PC-9 (cell line): ENCODE measurements at regions not wholly inside any gene's neighbourhood (a gene's known extent, or its start where the extent isn't known, plus 50 kb on each side); places are given as distances from the start of the nearest gene placed in this dataset.
A peak's percentile ranks its signal among the peaks of the same experiment; 100 is the strongest.

Experiments used
- BruUV-seq: library from RNA; stranded (reverse); fragments of 400-500 nt; replicated peaks from 2 replicates; lab custom pipeline; 2021; lab: Mats Ljungman, UMichigan
- CTCF ChIA-PET: fragments of 300-600 bp; sonication (Branson Sonifier 250); formaldehyde crosslinking; loops from one replicate; lab custom pipeline; 2022; ENCODE audit warnings: antibody characterized with exemption; lab: Charles Lee
- POLR2A ChIA-PET: fragments of 300-600 bp; sonication (Branson Sonifier 250); formaldehyde crosslinking; loops from one replicate; lab custom pipeline; 2022; ENCODE audit warnings: antibody characterized with exemption; ENCODE audit not compliant: unreplicated experiment; lab: Charles Lee
- DNase-seq, 2 experiments: peaks; one replicate each; pipeline versions ENCODE4 v3.0.0 to v3.0.0-alpha.2; 2015 to 2022; ENCODE audit warnings: mixed read lengths in 1 of 2
- H2AFZ ChIP-seq: fragments of 200-600 bp; sonication (generic); 2 replicates; pipeline ENCODE4 v1.8.1; 2017; ENCODE audit warnings: antibody characterized with exemption
- H3F3A ChIP-seq: fragments of 200-600 bp; sonication (generic); 2 replicates; pipeline ENCODE4 v1.8.1; 2017; ENCODE audit warnings: antibody characterized with exemption, mild to moderate bottlenecking, low read depth; ENCODE audit not compliant: insufficient read depth
- H3K27ac ChIP-seq: fragments of 200-600 bp; sonication (generic); 2 replicates; pipeline ENCODE4 v1.6.1; 2016; ENCODE audit warnings: mixed run types
- H3K27me3 ChIP-seq: fragments of 200-600 bp; sonication (generic); 2 replicates; pipeline ENCODE4 v1.6.1; 2016; ENCODE audit warnings: low read depth, mixed run types; ENCODE audit not compliant: insufficient read depth
- H3K36me3 ChIP-seq: fragments of 200-600 bp; sonication (generic); 2 replicates; pipeline ENCODE4 v1.6.1; 2016; ENCODE audit warnings: low read depth, mixed run types
- H3K4me1 ChIP-seq: fragments of 200-600 bp; sonication (generic); replicated peaks from 2 replicates; pipeline ENCODE4 v1.6.1; 2016; ENCODE audit warnings: mixed run types; ENCODE audit not compliant: insufficient read depth
- H3K4me2 ChIP-seq: fragments of 200-600 bp; sonication (generic); 2 replicates; pipeline ENCODE4 v1.6.1; 2017; ENCODE audit warnings: mixed run types
- H3K4me3 ChIP-seq: fragments of 200-600 bp; sonication (generic); 2 replicates; pipeline ENCODE4 v1.6.1; 2016; ENCODE audit warnings: mixed run types
- H3K79me2 ChIP-seq: fragments of 200-600 bp; sonication (generic); 2 replicates; pipeline ENCODE4 v1.6.1; 2017; ENCODE audit warnings: low read depth, mixed run types
- H3K9me2 ChIP-seq: fragments of 200-600 bp; sonication (generic); 2 replicates; pipeline ENCODE4 v1.8.1; 2017; ENCODE audit warnings: mild to moderate bottlenecking; ENCODE audit not compliant: insufficient read depth
- H3K9me3 ChIP-seq: fragments of 200-600 bp; sonication (generic); 2 replicates; pipeline ENCODE4 v1.8.1; 2016; ENCODE audit warnings: low read depth; ENCODE audit not compliant: insufficient read depth
- H4K20me1 ChIP-seq: fragments of 200-600 bp; sonication (generic); 2 replicates; pipeline ENCODE4 v1.8.1; 2017; ENCODE audit not compliant: insufficient read depth
- EZH2 ChIP-seq: fragments of 200-600 bp; sonication (generic); IDR thresholded peaks from 2 replicates; pipeline ENCODE4 v1.8.0; 2017; ENCODE audit warnings: antibody characterized with exemption, low read depth
- intact Hi-C: fragments of 100-400 bp; cut with micrococcal nuclease; formaldehyde crosslinking; loops from one replicate; pipeline ENCODE4 v1.10.0; 2022; ENCODE audit not compliant: unreplicated experiment
- TF ChIP-seq, protein P1 (sequence below): fragments of 200-600 bp; sonication (generic); conservative IDR thresholded peaks from 2 replicates; pipeline ENCODE4 v1.6.1; 2017; ENCODE audit warnings: mixed run types, antibody characterized with exemption, mild to moderate bottlenecking, moderate library complexity

DNA sequence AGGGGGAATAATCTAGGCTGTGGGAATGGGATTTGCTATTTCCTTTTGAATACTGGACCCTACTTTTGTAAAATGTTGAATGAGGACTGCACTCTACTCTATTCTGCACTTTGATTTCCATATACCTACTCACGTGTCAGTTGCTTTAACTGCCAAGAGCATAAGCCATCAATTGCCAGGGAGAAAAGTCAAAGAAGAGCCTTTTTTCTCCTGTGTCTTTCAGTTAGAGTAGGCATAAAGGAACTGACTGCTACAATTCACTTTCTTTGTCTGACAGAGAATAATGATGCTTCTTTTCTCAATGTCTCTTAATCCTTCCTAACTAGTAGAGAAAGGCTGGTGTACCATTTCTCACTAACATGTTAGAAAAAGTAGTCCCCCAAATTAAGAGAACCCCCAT, 231.6 kb downstream of the ELAVL2 start:
- no peak overlapping the region for H3K27ac ChIP-seq
- BruUV-seq: no TSS peak

GRCh38 chr9:23596913-23597634, 229.0 kb downstream of the ELAVL2 start:
- H3K4me3 ChIP-seq: no peak overlapping the region
- ChIA-PET POLR2A (no interaction called here), CTCF (no interaction called here)
- no peaks in the 10 kb centered on the region; the same call in 1 of the 2 replicates for H3K9me2 ChIP-seq
- H3K36me3 ChIP-seq: no peaks in the 10 kb centered on the region
- DNase-seq: no peak
- no peak overlapping the region for H2AFZ ChIP-seq
- BruUV-seq: no TSS peak
- peaks cover 15% of the 10 kb centered on the region for H3F3A ChIP-seq
- H3K79me2 ChIP-seq: no peaks in the 10 kb centered on the region
- no peaks in the 10 kb centered on the region for H3K27me3 ChIP-seq
- no peak overlapping the region for H3K4me2 ChIP-seq
- no peaks in the 10 kb centered on the region for H4K20me1 ChIP-seq
- no peak overlapping the region for H3K27ac ChIP-seq
- no peaks in the 10 kb centered on the region for H3K9me3 ChIP-seq
- intact Hi-C loops: no loop called here
- peaks cover 35% of the 10 kb centered on the region for H3K4me1 ChIP-seq
- TF ChIP-seq EZH2: no peak
- TF ChIP-seq, protein P1, sequence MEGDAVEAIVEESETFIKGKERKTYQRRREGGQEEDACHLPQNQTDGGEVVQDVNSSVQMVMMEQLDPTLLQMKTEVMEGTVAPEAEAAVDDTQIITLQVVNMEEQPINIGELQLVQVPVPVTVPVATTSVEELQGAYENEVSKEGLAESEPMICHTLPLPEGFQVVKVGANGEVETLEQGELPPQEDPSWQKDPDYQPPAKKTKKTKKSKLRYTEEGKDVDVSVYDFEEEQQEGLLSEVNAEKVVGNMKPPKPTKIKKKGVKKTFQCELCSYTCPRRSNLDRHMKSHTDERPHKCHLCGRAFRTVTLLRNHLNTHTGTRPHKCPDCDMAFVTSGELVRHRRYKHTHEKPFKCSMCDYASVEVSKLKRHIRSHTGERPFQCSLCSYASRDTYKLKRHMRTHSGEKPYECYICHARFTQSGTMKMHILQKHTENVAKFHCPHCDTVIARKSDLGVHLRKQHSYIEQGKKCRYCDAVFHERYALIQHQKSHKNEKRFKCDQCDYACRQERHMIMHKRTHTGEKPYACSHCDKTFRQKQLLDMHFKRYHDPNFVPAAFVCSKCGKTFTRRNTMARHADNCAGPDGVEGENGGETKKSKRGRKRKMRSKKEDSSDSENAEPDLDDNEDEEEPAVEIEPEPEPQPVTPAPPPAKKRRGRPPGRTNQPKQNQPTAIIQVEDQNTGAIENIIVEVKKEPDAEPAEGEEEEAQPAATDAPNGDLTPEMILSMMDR: no peak

More for the DNA sequence above, 231.6 kb downstream of the ELAVL2 start:
- Histone ChIP-seq H3F3A (peaks cover 9% of the 10 kb centered on the region), H3K36me3 (no peaks in the 10 kb centered on the region), H3K79me2 (no peaks in the 10 kb centered on the region), H3K9me3 (no peaks in the 10 kb centered on the region; the same call in 1 of the 2 replicates), H2AFZ (no peak overlapping the region), H3K27me3 (no peaks in the 10 kb centered on the region), H3K4me2 (no peak overlapping the region), H4K20me1 (no peaks in the 10 kb centered on the region), H3K4me3 (no peak overlapping the region), H3K9me2 (no peaks in the 10 kb centered on the region; the same call in 1 of the 2 replicates), H3K4me1 (peaks cover 32% of the 10 kb centered on the region)
- ChIA-PET CTCF (no interaction called here), POLR2A (no interaction called here)
- intact Hi-C loops: no loop called here
- TF ChIP-seq EZH2: no peak
- TF ChIP-seq, protein P1: no peak
- DNase-seq: no peak

- DNase-seq: peak in 1 of 2 experiments; percentile 97
- Histone ChIP-seq H3K27ac (peak overlapping the region; percentile 89), H3K4me2 (peak overlapping the region; percentile 70), H3K79me2 (no peaks in the 10 kb centered on the region), H3K9me2 (no peaks in the 10 kb centered on the region; the same call in 1 of the 2 replicates), H3F3A (peaks cover 15% of the 10 kb centered on the region), H2AFZ (peak overlapping the region; percentile 58; the same call in 1 of the 2 replicates), H3K36me3 (no peaks in the 10 kb centered on the region), H3K4me3 (peak overlapping the region; percentile 46; the same call in 1 of the 2 replicates), H4K20me1 (no peaks in the 10 kb centered on the region), H3K4me1 (peaks cover 35% of the 10 kb centered on the region), H3K9me3 (no peaks in the 10 kb centered on the region), H3K27me3 (no peaks in the 10 kb centered on the region)
- BruUV-seq: no TSS peak
- ChIA-PET CTCF (no interaction called here), POLR2A (no interaction called here)
- no peak for TF ChIP-seq EZH2
- TF ChIP-seq, protein P1: no peak
- intact Hi-C loops: no loop called here
Measured at GRCh38 chr9:23598994-23599393, 227.0 kb downstream of the ELAVL2 start.
